ENCODE measurements at regions not wholly inside any gene's neighbourhood (a gene's known extent, or its start where the extent isn't known, plus 50 kb on each side); places are given as distances from the start of the nearest gene placed in this dataset.
A peak's percentile ranks its signal among the peaks of the same experiment; 100 is the strongest.

DNA sequence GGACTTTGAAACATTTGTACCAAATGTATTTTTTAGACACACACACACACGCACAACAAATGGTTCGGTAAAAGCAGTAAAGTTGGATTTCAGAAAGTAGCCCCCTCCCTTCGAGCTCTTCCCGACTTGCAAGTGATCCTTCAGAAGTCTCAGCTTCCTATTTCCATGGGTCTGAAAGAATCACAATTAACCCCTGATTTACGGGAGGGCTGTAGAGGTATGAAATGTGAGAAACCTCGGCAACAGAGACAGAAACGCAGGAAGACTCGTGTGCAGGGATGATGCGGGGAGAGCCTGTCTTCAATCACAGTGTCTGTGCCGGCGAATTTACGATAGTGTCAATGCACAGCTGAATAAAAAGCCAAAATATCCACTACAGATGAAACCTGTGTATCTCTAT is 60.7 kb upstream of the VRK1 start:
- WGBS, 2 donors, result 41 to 42% methylated on average over 12 of the region's 12 CpGs
- no peaks in the 10 kb centered on the region for H3K4me1 ChIP-seq (ENCODE audit: control insufficient read depth in 1 of 2, insufficient read depth in 2 of 2, low read length in 2 of 2)
- no peaks in the 10 kb centered on the region for H3K9me3 ChIP-seq (ENCODE audit: control insufficient read depth, low read length)
- intact Hi-C loops (cut with DNase I), result no loop called here
- no peak overlapping the region for H3K4me3 ChIP-seq (ENCODE audit: low read length in 2 of 2)
- no peaks in the 10 kb centered on the region for H3K36me3 ChIP-seq (ENCODE audit: control insufficient read depth in 1 of 2, insufficient read depth in 2 of 2, low read length in 1 of 2)
- DNase-seq, result no peak
- no peak for ATAC-seq (ENCODE audit: low FRiP score)
- no peak overlapping the region for H3K27ac ChIP-seq (ENCODE audit: low read depth in 1 of 2, low read length in 2 of 2)
- no peaks in the 10 kb centered on the region for H3K27me3 ChIP-seq (ENCODE audit: control insufficient read depth in 1 of 2, insufficient read depth in 2 of 2, low read length in 1 of 2)

DNA sequence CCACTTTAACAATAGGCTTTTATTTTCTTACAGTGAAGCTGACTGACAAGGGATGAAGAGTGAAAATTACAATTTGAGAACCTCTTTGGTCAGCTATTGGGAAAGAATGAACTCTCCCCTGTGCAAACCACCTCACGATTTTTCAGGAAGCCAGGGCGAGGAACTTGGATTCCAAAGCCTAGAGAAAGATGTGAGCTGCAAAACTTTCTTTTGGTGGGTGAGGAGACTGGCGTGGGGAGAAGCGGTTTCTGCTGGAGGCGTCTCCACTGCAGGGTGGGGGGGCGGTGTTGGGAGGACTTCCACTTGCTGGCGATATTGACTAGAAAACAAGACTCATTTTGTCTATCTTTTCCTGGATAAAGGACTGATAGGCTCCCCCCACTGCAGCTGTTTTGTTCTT is 59.3 kb upstream of the VRK1 start:
- WGBS, 2 donors, result 18 to 27% methylated on average over 7 of the region's 7 CpGs
- no peak overlapping the region for H3K27ac ChIP-seq (ENCODE audit: low read depth in 1 of 2, low read length in 2 of 2)
- H3K4me1 ChIP-seq (ENCODE audit: control insufficient read depth in 1 of 2, insufficient read depth in 2 of 2, low read length in 2 of 2), result no peaks in the 10 kb centered on the region
- intact Hi-C loops (cut with DNase I), result no loop called here
- H3K4me3 ChIP-seq (ENCODE audit: low read length in 2 of 2), result no peak overlapping the region
- DNase-seq (no peak), ATAC-seq (ENCODE audit: low FRiP score) (no peak)
- H3K9me3 ChIP-seq (ENCODE audit: control insufficient read depth, low read length), result no peaks in the 10 kb centered on the region
- no peaks in the 10 kb centered on the region for H3K27me3 ChIP-seq (ENCODE audit: control insufficient read depth in 1 of 2, insufficient read depth in 2 of 2, low read length in 1 of 2)
- no peaks in the 10 kb centered on the region for H3K36me3 ChIP-seq (ENCODE audit: control insufficient read depth in 1 of 2, insufficient read depth in 2 of 2, low read length in 1 of 2)

DNA sequence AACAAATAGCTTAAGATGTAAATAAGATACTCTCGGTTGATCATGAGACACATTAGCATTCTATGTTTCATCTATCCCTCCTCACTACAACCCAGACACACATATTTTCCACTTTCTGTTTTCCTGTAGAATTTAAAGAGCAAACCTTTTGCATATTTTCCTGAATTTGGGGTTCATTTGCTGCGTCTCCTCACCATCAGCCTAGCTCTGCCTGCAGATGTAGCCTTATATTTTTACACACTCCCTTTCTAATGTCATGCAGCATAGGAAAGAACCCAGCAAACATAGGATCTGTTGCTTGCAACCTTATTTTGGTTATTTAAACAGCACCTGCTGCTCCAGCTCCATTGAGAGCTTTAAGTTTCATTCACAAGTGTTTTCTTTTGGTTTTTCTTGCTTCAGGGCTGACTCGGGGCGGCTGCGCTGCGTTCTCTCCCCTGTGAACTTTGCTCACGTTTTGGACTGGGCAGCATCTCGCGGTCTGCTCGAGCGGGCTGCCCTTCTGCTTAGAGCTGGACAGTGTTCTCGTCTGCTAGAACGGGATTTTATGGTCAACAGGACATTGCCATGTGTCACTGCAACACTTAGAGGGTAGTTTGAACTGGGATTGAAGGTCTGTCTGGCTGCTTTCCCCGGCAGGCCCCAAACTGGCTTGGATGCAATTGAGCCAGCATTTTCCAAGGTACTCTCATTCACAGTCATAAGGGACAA is 57.8 kb upstream of the VRK1 start:
- WGBS, 2 donors, result 45 to 53% methylated on average over 14 of the region's 14 CpGs
- intact Hi-C loops (cut with DNase I), result no loop called here
- H3K4me1 ChIP-seq (ENCODE audit: control insufficient read depth in 1 of 2, insufficient read depth in 2 of 2, low read length in 2 of 2), result no peaks in the 10 kb centered on the region
- no peaks in the 10 kb centered on the region for H3K9me3 ChIP-seq (ENCODE audit: control insufficient read depth, low read length)
- H3K27ac ChIP-seq (ENCODE audit: low read depth in 1 of 2, low read length in 2 of 2), result no peak overlapping the region
- no peaks in the 10 kb centered on the region for H3K36me3 ChIP-seq (ENCODE audit: control insufficient read depth in 1 of 2, insufficient read depth in 2 of 2, low read length in 1 of 2)
- no peak for DNase-seq
- no peak overlapping the region for H3K4me3 ChIP-seq (ENCODE audit: low read length in 2 of 2)
- no peak for ATAC-seq (ENCODE audit: low FRiP score)
- H3K27me3 ChIP-seq (ENCODE audit: control insufficient read depth in 1 of 2, insufficient read depth in 2 of 2, low read length in 1 of 2), result peaks cover 0 to under 1% of the 10 kb centered on the region in 2 donors

DNA sequence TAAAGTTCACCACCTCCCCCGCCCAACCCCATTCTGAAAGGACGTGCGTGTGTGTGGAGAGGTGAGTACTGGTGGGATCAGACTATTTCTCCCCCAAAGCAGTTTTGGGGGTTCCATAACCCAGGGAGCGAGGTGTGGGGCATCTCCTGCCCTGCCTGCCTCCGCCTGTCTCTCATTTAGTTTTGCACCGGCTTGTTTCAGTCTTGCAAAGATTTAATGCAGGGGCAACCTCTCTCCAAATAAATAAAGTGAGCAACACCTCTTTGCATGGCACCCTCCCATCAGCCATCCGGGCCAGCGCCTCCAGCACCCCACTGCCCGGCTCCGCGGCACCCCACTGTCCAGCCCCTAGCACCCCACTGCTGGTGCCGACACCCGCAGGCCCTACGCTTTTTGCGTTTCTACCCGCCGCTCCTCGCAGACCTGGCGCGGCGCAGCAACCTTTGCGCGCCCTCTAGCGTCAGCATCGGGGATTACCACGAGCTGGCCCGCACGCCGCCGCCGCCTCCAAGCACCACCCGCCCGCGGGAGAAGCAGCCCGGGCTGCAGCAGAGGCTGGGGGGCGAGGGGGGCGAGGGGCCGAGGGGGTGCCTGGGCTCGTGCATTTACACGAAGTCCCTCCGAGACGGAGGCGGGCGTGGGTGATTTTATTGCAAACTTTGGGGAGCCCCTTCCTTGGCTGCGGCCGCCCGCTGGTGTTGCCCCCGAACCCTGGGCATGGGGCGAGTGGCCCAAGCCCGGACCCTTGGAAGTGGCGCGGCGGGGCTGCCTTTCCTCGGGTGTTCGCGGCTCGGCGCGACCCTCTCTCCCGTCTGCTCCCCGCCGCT is 55.8 kb upstream of the VRK1 start:
- Histone ChIP-seq H3K27me3 (ENCODE audit: control insufficient read depth in 1 of 2, insufficient read depth in 2 of 2, low read length in 1 of 2) (peaks cover 0 to 1% of the 10 kb centered on the region in 2 donors), H3K4me1 (ENCODE audit: control insufficient read depth in 1 of 2, insufficient read depth in 2 of 2, low read length in 2 of 2) (no peaks in the 10 kb centered on the region), H3K4me3 (ENCODE audit: low read length in 2 of 2) (no peak overlapping the region), H3K9me3 (ENCODE audit: control insufficient read depth, low read length) (peaks cover 6% of the 10 kb centered on the region), H3K27ac (ENCODE audit: low read depth in 1 of 2, low read length in 2 of 2) (no peak overlapping the region), H3K36me3 (ENCODE audit: control insufficient read depth in 1 of 2, insufficient read depth in 2 of 2, low read length in 1 of 2) (no peaks in the 10 kb centered on the region)
- DNase-seq (peak; percentile 60 to 88), ATAC-seq (ENCODE audit: low FRiP score) (peak; percentile 87)
- WGBS, 2 donors, result 3 to 4% methylated on average over 36 to 62 of the region's 62 CpGs
- intact Hi-C loops (cut with DNase I), result loop anchor here (5.0 to 10.0 kb wide), 2 partner anchors 167 to 174 kb away; no protein-coding TSS in a partner anchor

DNA sequence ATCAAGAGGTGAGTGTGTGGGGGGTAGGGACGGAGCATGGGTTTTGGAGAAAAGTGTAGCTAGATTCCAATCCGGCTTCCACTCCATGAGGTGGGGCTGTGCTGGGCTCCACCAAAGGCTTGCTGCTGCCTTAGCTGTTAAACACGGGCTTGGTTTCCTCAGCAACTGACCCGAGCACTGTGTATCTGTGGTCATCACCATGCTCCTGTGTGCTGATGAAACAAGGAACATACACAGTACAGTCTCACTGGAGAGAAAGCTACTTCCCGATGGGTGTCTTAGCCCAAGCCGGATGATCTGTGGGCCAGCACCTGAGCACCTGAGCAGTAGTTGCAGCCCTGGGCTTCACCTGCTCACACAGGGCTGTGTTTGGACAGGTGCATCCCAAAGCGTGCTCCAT is 52.9 kb upstream of the VRK1 start:
- Histone ChIP-seq H3K27ac (ENCODE audit: low read depth in 1 of 2, low read length in 2 of 2) (no peak overlapping the region), H3K4me3 (ENCODE audit: low read length in 2 of 2) (no peak overlapping the region), H3K9me3 (ENCODE audit: control insufficient read depth, low read length) (peaks cover 6% of the 10 kb centered on the region), H3K36me3 (ENCODE audit: control insufficient read depth in 1 of 2, insufficient read depth in 2 of 2, low read length in 1 of 2) (no peaks in the 10 kb centered on the region), H3K4me1 (ENCODE audit: control insufficient read depth in 1 of 2, insufficient read depth in 2 of 2, low read length in 2 of 2) (no peaks in the 10 kb centered on the region), H3K27me3 (ENCODE audit: control insufficient read depth in 1 of 2, insufficient read depth in 2 of 2, low read length in 1 of 2) (peaks cover 0 to 1% of the 10 kb centered on the region in 2 donors)
- DNase-seq (no peak), ATAC-seq (ENCODE audit: low FRiP score) (no peak)
- 65 to 71% methylated on average over 7 of the region's 7 CpGs for WGBS, 2 donors
- intact Hi-C loops (cut with DNase I), result loop anchor here (5.0 to 10.0 kb wide), 2 partner anchors 169 to 177 kb away; no protein-coding TSS in a partner anchor

DNA sequence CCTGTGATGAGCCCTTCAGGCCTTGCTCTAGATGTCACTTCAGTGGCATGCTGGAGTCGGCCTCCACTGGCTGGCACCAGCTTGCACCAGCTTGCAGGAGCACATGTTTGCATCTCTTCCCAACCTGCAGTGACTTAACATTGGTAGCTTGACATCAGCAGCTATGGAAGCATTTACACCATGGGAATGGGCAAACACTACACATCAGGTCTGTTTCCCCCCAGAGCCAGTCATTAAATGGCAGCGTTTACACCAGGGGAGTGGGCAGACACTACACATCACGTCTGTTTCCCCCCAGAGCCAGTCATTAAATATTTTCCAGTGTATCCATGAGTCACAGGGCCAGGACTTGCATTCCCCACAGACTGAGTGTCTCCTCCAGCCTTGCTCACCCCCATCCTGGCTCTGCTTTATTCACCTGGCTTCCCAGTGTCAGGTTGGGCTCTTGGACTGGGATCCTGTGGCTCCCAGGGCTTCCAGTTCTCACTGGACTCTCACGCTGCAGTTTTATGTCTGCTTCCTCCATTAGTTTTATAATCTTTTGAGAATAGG is 51.6 kb upstream of the VRK1 start:
- ATAC-seq (ENCODE audit: low FRiP score), result no peak

DNA sequence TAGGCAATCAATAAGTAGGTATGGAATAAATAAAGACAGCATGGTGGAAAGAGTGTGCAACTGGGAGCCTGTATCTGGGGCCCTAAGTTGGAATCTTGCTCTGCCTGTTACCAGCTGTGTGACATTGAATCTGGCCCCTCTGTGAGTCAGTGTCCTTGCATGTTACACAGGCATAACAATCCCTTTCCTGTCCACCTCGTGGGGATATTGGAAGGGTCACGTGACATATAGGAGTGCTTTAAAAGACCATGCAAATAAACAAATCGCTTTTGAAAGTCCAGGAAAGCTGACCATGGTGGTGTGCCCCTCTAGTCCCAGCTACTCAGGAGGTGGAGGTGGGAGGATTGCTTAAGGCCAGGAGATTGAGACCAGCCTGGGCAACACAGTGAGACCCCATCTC is 51.1 kb upstream of the VRK1 start:
- WGBS, 2 donors, result 34 to 65% methylated on average over 3 of the region's 3 CpGs
- Histone ChIP-seq H3K4me1 (ENCODE audit: control insufficient read depth in 1 of 2, insufficient read depth in 2 of 2, low read length in 2 of 2) (no peaks in the 10 kb centered on the region), H3K27me3 (ENCODE audit: control insufficient read depth in 1 of 2, insufficient read depth in 2 of 2, low read length in 1 of 2) (peaks cover 0 to 1% of the 10 kb centered on the region in 2 donors), H3K4me3 (ENCODE audit: low read length in 2 of 2) (no peak overlapping the region), H3K9me3 (ENCODE audit: control insufficient read depth, low read length) (peaks cover 7% of the 10 kb centered on the region), H3K27ac (ENCODE audit: low read depth in 1 of 2, low read length in 2 of 2) (no peak overlapping the region), H3K36me3 (ENCODE audit: control insufficient read depth in 1 of 2, insufficient read depth in 2 of 2, low read length in 1 of 2) (no peaks in the 10 kb centered on the region)
- intact Hi-C loops (cut with DNase I), result loop anchor here in 1 of 2 donors (10.0 kb wide), 1 partner anchor 171 kb away; no protein-coding TSS in a partner anchor
- no peak for ATAC-seq (ENCODE audit: low FRiP score)
- DNase-seq, result no peak

More for the DNA sequence above, 51.6 kb upstream of the VRK1 start:
- no peak overlapping the region for H3K4me3 ChIP-seq (ENCODE audit: low read length in 2 of 2)
- H3K27me3 ChIP-seq (ENCODE audit: control insufficient read depth in 1 of 2, insufficient read depth in 2 of 2, low read length in 1 of 2), result peaks cover 0 to 1% of the 10 kb centered on the region in 2 donors
- intact Hi-C loops (cut with DNase I), result loop anchor here in 1 of 2 donors (10.0 kb wide), 1 partner anchor 171 kb away; no protein-coding TSS in a partner anchor
- peaks cover 6% of the 10 kb centered on the region for H3K9me3 ChIP-seq (ENCODE audit: control insufficient read depth, low read length)
- H3K4me1 ChIP-seq (ENCODE audit: control insufficient read depth in 1 of 2, insufficient read depth in 2 of 2, low read length in 2 of 2), result no peaks in the 10 kb centered on the region
- no peaks in the 10 kb centered on the region for H3K36me3 ChIP-seq (ENCODE audit: control insufficient read depth in 1 of 2, insufficient read depth in 2 of 2, low read length in 1 of 2)
- H3K27ac ChIP-seq (ENCODE audit: low read depth in 1 of 2, low read length in 2 of 2), result no peak overlapping the region
- WGBS, 2 donors, result 78 to 81% methylated on average over 4 of the region's 4 CpGs
- no peak for DNase-seq

DNA sequence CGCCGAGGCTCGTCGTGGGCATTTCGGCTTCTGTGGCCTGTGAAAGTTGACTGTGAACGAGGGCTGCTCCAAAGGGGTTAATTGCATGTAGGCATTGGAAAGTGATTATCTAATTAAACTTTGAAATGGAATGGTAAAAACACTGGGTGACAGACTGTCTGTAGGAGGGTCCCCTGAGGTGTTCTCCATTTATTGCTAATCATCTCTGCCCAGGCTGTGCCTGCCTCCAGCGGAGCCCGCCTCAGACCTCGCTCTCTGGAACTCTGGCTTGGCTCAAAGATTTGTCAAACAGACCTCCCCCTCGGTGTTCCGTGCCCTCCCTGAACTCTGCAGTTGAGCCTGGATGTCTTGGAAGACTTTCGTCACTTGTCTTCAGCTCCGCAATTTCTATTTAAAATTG is 50.2 kb upstream of the VRK1 start:
- H3K4me3 ChIP-seq (ENCODE audit: low read length in 2 of 2), result no peak overlapping the region
- H3K9me3 ChIP-seq (ENCODE audit: control insufficient read depth, low read length), result peaks cover 7% of the 10 kb centered on the region
- WGBS, 2 donors, result 63 to 64% methylated on average over 13 of the region's 13 CpGs
- H3K4me1 ChIP-seq (ENCODE audit: control insufficient read depth in 1 of 2, insufficient read depth in 2 of 2, low read length in 2 of 2), result no peaks in the 10 kb centered on the region
- intact Hi-C loops (cut with DNase I), result loop anchor here in 1 of 2 donors (10.0 kb wide), 1 partner anchor 172 kb away; no protein-coding TSS in a partner anchor
- H3K27ac ChIP-seq (ENCODE audit: low read depth in 1 of 2, low read length in 2 of 2), result no peak overlapping the region
- no peaks in the 10 kb centered on the region for H3K36me3 ChIP-seq (ENCODE audit: control insufficient read depth in 1 of 2, insufficient read depth in 2 of 2, low read length in 1 of 2)
- peaks cover 0 to 1% of the 10 kb centered on the region in 2 donors for H3K27me3 ChIP-seq (ENCODE audit: control insufficient read depth in 1 of 2, insufficient read depth in 2 of 2, low read length in 1 of 2)
- DNase-seq (no peak), ATAC-seq (ENCODE audit: low FRiP score) (no peak)

Data from aorta (tissue), 5 donors.